ENCODE measurements at regions not wholly inside any gene's neighbourhood (a gene's known extent, or its start where the extent isn't known, plus 50 kb on each side); places are given as distances from the start of the nearest gene placed in this dataset.

- intact Hi-C loops (cut with DNase I; ENCODE audit: low total_unique reads), result no loop called here
- Histone ChIP-seq H3K27me3 (no peaks in the 10 kb centered on the region), H3K4me1 (no peaks in the 10 kb centered on the region), H3K9me3 (no peaks in the 10 kb centered on the region), H3K27ac (no peak overlapping the region), H3K36me3 (no peaks in the 10 kb centered on the region), H3K4me3 (no peak overlapping the region)
- DNase-seq, result no peak
- TF ChIP-seq POLR2A (IDR thresholded peaks at IDR 0.05), result no peak
- TF ChIP-seq CTCF (IDR thresholded peaks at IDR 0.05), result no peak
These were observed 450.8 kb downstream of the MCTP2 start for GRCh38 chr15:94682171-94682570.

- TF ChIP-seq CTCF (IDR thresholded peaks at IDR 0.05), result no peak
- no peak for TF ChIP-seq POLR2A (IDR thresholded peaks at IDR 0.05)
- no peak for DNase-seq
- Histone ChIP-seq H3K4me3 (no peak overlapping the region), H3K4me1 (no peaks in the 10 kb centered on the region), H3K27me3 (no peaks in the 10 kb centered on the region), H3K9me3 (no peaks in the 10 kb centered on the region), H3K36me3 (no peaks in the 10 kb centered on the region), H3K27ac (no peak overlapping the region)
- intact Hi-C loops (cut with DNase I; ENCODE audit: low total_unique reads), result no loop called here
These were observed 452.5 kb downstream of the MCTP2 start for GRCh38 chr15:94683902-94684301.

GRCh38 chr15:94691169-94691568 is 459.8 kb downstream of the MCTP2 start:
- Histone ChIP-seq H3K27me3 (no peaks in the 10 kb centered on the region), H3K27ac (no peak overlapping the region), H3K4me3 (no peak overlapping the region), H3K36me3 (no peaks in the 10 kb centered on the region), H3K4me1 (no peaks in the 10 kb centered on the region), H3K9me3 (no peaks in the 10 kb centered on the region)
- TF ChIP-seq CTCF (IDR thresholded peaks at IDR 0.05) (no peak), POLR2A (IDR thresholded peaks at IDR 0.05) (no peak)
- no peak for DNase-seq
- intact Hi-C loops (cut with DNase I; ENCODE audit: low total_unique reads), result no loop called here

GRCh38 chr15:94692710-94693109 is 461.3 kb downstream of the MCTP2 start:
- Histone ChIP-seq H3K4me3 (no peak overlapping the region), H3K36me3 (no peaks in the 10 kb centered on the region), H3K4me1 (no peaks in the 10 kb centered on the region), H3K27ac (no peak overlapping the region), H3K9me3 (no peaks in the 10 kb centered on the region), H3K27me3 (no peaks in the 10 kb centered on the region)
- no peak for TF ChIP-seq CTCF (IDR thresholded peaks at IDR 0.05)
- TF ChIP-seq POLR2A (IDR thresholded peaks at IDR 0.05), result no peak
- DNase-seq, result no peak
- intact Hi-C loops (cut with DNase I; ENCODE audit: low total_unique reads), result no loop called here

- intact Hi-C loops (cut with DNase I; ENCODE audit: low total_unique reads), result no loop called here
- TF ChIP-seq CTCF (IDR thresholded peaks at IDR 0.05), result no peak
- TF ChIP-seq POLR2A (IDR thresholded peaks at IDR 0.05), result no peak
- Histone ChIP-seq H3K4me3 (no peak overlapping the region), H3K4me1 (no peaks in the 10 kb centered on the region), H3K27ac (no peak overlapping the region), H3K36me3 (no peaks in the 10 kb centered on the region), H3K27me3 (no peaks in the 10 kb centered on the region), H3K9me3 (no peaks in the 10 kb centered on the region)
- no peak for DNase-seq
These were observed 468.9 kb downstream of the MCTP2 start for GRCh38 chr15:94700211-94700610.

All from uterus (tissue), 3 donors.